ENCODE measurements at regions not wholly inside any gene's neighbourhood (a gene's known extent, or its start where the extent isn't known, plus 50 kb on each side); places are given as distances from the start of the nearest gene placed in this dataset.

DNA sequence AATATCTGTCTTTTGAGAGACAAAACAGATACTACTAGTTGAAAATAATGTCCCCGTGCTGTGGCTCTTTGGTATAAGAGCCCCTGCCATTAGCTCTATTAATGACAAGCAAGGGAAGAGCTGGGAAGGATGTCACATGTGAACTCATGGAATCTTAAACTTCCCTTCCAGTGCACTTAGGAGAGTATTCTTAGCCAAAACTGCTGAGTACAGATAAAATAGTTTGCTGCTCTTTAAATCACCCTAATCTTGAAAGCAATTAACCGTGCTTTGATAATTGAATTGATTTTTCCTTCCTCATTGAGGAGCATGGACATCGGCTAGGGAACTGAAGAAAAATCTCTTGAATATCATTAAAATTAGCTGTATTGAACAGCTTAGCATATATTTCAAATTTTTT, 91.7 kb downstream of the SLC35B3 start:
- TF ChIP-seq POLR2AphosphoS5 (IDR thresholded peaks at IDR 0.05; ENCODE audit: low read depth, low read length): no peak
- no peak for TF ChIP-seq POLR2A (IDR thresholded peaks at IDR 0.05; ENCODE audit: low read depth, low read length)
